Fibroblast of mammary gland (primary cell): ENCODE measurements at regions not wholly inside any gene's neighbourhood (a gene's known extent, or its start where the extent isn't known, plus 50 kb on each side); places are given as distances from the start of the nearest gene placed in this dataset.

ENCODE experiments used
- DNase-seq: peaks from one replicate; pipeline ENCODE4 v3.0.0-alpha.2; 2010; ENCODE audit warnings: low read depth
- H3K4me3 ChIP-seq: 2 replicates; pipeline ENCODE4 v1.5.1; 2011; ENCODE audit warnings: low read depth, mild to moderate bottlenecking, low read length, moderate library complexity; ENCODE audit not compliant: control insufficient read depth
- TF ChIP-seq, protein P1 (sequence below): conservative IDR thresholded peaks from 2 replicates; pipeline ENCODE4 v1.5.1; 2011; ENCODE audit warnings: low read depth, low read length, inconsistent platforms; ENCODE audit not compliant: control insufficient read depth, insufficient read depth

DNA sequence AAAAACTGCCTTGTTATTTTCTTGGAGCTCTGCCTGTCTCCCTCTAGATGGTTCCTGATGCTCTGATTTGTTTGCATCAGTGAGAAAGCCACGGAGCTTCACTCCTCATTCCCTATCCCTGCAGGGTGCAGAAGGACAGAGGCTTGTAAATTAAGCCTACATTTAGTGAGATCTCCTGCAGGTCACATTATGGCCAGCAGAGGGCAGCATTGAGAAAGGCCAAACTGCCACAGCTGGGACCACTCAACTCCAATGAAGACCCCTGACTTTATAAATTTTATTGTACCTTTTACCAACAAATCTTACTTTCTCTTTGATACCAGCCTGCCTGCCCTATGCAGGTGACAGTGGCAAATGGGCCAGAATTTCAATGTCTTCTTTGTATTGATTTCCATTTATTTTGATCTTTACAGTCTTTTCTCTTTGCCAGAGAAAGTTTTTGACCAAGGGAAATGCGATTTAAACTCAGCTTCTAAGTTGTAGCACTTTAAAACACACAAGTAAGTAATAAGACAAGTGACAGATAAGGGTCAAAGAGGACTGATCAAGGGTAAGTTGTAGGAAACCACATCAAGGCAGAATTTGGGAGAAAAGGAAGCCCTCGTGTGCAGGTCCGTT, 1029.1 kb upstream of the KLHL29 start:
- no peak overlapping the region for H3K4me3 ChIP-seq
- peak; percentile 5 for DNase-seq
- TF ChIP-seq, protein P1, sequence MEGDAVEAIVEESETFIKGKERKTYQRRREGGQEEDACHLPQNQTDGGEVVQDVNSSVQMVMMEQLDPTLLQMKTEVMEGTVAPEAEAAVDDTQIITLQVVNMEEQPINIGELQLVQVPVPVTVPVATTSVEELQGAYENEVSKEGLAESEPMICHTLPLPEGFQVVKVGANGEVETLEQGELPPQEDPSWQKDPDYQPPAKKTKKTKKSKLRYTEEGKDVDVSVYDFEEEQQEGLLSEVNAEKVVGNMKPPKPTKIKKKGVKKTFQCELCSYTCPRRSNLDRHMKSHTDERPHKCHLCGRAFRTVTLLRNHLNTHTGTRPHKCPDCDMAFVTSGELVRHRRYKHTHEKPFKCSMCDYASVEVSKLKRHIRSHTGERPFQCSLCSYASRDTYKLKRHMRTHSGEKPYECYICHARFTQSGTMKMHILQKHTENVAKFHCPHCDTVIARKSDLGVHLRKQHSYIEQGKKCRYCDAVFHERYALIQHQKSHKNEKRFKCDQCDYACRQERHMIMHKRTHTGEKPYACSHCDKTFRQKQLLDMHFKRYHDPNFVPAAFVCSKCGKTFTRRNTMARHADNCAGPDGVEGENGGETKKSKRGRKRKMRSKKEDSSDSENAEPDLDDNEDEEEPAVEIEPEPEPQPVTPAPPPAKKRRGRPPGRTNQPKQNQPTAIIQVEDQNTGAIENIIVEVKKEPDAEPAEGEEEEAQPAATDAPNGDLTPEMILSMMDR: peak; percentile 65

DNA sequence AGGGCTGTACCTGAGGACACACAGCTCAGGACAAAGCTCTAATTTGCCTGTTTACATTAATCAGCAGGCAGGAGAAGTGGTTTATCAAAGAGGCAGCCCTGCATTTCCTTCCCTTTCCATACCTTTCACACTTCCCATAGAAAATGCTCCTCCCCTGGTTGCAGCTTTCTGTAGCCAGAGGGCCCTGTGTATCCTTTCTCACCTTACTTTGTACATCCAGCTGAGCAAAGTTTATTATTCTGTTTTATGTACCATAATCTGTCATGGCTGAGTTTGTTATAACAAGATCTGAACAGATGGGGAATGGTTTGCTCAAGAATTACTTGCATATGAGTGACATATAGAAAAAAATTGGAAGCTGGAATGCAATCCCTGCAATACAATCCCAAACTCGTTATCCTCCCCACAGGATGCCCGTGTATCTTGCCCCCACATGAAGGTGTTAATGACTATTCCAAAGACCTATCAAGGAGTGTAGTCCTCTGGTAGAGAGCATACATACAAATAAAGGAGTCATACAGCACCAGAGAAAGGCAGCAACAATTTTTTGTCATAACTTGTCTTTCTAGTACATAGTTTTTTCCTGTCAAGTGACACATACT, 1025.8 kb upstream of the KLHL29 start:
- H3K4me3 ChIP-seq: no peak overlapping the region
- no peak for DNase-seq

DNA sequence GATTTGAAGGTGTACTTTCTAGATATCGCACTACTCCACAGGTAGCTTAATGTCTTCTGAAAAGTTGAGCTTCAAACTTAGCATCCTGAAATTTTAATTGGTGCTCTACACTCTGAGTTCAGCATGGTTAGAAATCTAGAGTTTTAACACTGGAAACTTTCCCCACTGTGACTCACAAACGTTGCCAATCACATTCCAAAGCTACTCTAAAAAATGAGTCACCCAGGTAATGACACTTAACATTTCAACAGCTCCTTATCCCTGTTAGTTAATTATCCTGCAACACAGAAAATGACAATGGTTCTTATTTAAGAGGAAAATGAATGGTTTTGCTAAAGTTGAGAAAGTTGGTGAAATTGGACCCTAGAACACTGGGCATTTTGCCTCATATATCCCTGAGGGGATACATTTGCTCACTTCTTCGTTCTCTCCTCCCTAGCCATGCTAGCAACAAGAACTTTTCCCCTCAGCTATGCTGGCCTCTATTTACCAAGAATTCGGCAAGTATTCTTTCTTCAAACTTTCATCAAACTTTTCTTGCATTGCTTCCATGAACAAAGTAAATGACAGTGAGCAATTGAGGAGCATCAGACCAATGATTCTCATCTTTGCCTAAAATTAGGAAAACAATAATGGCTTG, 1024.1 kb upstream of the KLHL29 start:
- no peak for DNase-seq
- TF ChIP-seq, protein P1: no peak
- no peak overlapping the region for H3K4me3 ChIP-seq

More for the DNA sequence above, 1025.8 kb upstream of the KLHL29 start:
- TF ChIP-seq, protein P1: no peak

- no peak overlapping the region for H3K4me3 ChIP-seq
- TF ChIP-seq, protein P1: no peak
- DNase-seq: no peak
Measured at GRCh38 chr2:22361571-22361970, 1023.4 kb upstream of the KLHL29 start.

- TF ChIP-seq, protein P1: no peak
- no peak overlapping the region for H3K4me3 ChIP-seq
- DNase-seq: no peak
Measured at GRCh38 chr2:22375096-22375495, 1009.9 kb upstream of the KLHL29 start.

- TF ChIP-seq, protein P1: no peak
- no peak overlapping the region for H3K4me3 ChIP-seq
- DNase-seq: no peak
Measured at GRCh38 chr2:22377268-22377667, 1007.7 kb upstream of the KLHL29 start.
